Right lobe of liver (tissue), 4 donors: ENCODE measurements at regions not wholly inside any gene's neighbourhood (a gene's known extent, or its start where the extent isn't known, plus 50 kb on each side); places are given as distances from the start of the nearest gene placed in this dataset.

Experiments used
- POLR2A ChIP-seq: fragments of 450-650 bp; IDR thresholded peaks from one replicate; pipeline ENCODE4 v1.6.1; 2017; ENCODE audit warnings: antibody characterized with exemption, mild to moderate bottlenecking
- TF ChIP-seq, protein P1 (sequence below), 4 donors: fragments of 200-600 bp in 3 of 4; fragments of 450-650 bp in 1 of 4; IDR thresholded peaks; one replicate each; pipeline versions ENCODE4 v1.5.1 to v1.8.0; 2016 to 2022; ENCODE audit warnings: antibody characterized with exemption in 4 of 4, mild to moderate bottlenecking in 2 of 4
- donor health status: DM: no; HTN: no; CAD: no.
- donor health status: DM: no; HTN: no; CAD: no.
- donor health status: DM: no; HTN: yes; CAD: no.

DNA sequence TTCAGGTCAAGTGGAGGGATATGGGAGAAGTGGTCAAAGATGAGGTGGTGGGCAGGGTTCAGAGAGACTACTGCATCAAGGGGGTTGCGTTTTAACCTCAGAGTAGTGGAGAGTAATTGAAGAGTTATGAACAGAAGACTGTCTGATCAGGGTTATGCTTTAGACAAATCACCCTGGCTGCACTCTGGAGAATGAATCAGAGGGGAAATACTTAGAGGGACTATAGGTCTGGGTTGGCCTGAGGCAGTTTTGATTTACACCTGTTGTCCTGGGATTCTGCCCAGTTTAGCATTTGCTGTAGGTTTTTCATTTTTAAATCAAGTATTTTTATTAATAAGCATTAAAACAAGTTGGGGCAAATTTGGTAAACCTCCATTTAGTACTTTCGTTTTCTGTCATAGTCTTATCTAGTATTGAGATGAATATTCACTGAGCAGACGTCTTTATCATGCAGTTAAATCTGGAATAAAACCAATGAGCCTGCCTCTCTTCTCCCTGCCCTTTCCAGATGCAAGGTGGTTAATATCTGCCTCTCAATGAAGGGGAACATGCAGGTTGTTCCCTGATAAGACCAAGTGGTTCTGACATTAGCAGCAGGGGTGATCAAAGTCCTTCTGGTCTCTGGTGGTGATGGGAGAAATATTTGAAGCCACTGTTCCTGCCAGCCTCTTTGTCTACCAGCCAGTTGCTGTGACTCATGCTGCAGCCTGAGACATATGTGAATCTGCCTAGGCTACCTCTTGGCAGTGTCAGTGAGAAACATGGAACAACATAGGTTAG is 116.0 kb upstream of the RPS6KA3 start:
- TF ChIP-seq, protein P1, sequence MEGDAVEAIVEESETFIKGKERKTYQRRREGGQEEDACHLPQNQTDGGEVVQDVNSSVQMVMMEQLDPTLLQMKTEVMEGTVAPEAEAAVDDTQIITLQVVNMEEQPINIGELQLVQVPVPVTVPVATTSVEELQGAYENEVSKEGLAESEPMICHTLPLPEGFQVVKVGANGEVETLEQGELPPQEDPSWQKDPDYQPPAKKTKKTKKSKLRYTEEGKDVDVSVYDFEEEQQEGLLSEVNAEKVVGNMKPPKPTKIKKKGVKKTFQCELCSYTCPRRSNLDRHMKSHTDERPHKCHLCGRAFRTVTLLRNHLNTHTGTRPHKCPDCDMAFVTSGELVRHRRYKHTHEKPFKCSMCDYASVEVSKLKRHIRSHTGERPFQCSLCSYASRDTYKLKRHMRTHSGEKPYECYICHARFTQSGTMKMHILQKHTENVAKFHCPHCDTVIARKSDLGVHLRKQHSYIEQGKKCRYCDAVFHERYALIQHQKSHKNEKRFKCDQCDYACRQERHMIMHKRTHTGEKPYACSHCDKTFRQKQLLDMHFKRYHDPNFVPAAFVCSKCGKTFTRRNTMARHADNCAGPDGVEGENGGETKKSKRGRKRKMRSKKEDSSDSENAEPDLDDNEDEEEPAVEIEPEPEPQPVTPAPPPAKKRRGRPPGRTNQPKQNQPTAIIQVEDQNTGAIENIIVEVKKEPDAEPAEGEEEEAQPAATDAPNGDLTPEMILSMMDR (IDR thresholded peaks at IDR 0.05): no peak
- TF ChIP-seq POLR2A: no peak
